ENCODE measurements at regions not wholly inside any gene's neighbourhood (a gene's known extent, or its start where the extent isn't known, plus 50 kb on each side); places are given as distances from the start of the nearest gene placed in this dataset.

GRCh38 chr20:47999166-47999565, 213.9 kb upstream of the SULF2 start:
- TF ChIP-seq, protein P1, sequence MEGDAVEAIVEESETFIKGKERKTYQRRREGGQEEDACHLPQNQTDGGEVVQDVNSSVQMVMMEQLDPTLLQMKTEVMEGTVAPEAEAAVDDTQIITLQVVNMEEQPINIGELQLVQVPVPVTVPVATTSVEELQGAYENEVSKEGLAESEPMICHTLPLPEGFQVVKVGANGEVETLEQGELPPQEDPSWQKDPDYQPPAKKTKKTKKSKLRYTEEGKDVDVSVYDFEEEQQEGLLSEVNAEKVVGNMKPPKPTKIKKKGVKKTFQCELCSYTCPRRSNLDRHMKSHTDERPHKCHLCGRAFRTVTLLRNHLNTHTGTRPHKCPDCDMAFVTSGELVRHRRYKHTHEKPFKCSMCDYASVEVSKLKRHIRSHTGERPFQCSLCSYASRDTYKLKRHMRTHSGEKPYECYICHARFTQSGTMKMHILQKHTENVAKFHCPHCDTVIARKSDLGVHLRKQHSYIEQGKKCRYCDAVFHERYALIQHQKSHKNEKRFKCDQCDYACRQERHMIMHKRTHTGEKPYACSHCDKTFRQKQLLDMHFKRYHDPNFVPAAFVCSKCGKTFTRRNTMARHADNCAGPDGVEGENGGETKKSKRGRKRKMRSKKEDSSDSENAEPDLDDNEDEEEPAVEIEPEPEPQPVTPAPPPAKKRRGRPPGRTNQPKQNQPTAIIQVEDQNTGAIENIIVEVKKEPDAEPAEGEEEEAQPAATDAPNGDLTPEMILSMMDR (IDR thresholded peaks at IDR 0.05) = no peak
- no peak for TF ChIP-seq POLR2A (IDR thresholded peaks at IDR 0.05)
- TF ChIP-seq POLR2AphosphoS5 (IDR thresholded peaks at IDR 0.05; ENCODE audit: insufficient read depth in 1 of 2, low read depth in 1 of 2) = no peak
